Renal cortical epithelial cell (primary cell): ENCODE measurements at regions not wholly inside any gene's neighbourhood (a gene's known extent, or its start where the extent isn't known, plus 50 kb on each side); places are given as distances from the start of the nearest gene placed in this dataset.
"Not testable (repeated sequence)": the region's sequence is repeated elsewhere in the genome, so short reads cannot be mapped to it uniquely, and the experiment has no call there.

Source experiments
- DNase-seq: peaks from one replicate; pipeline ENCODE4 v3.0.0-alpha.2; 2011; ENCODE audit warnings: low read depth

GRCh38 chr4:9505341-9505740 is 61.1 kb downstream of the DEFB131A start:
- DNase-seq, result not testable (repeated sequence)

GRCh38 chr4:9506672-9507071 is 62.5 kb downstream of the DEFB131A start:
- not testable (repeated sequence) for DNase-seq

GRCh38 chr4:9512941-9513340 is 68.7 kb downstream of the DEFB131A start:
- not testable (repeated sequence) for DNase-seq

GRCh38 chr4:9519631-9520030 is 75.4 kb downstream of the DEFB131A start:
- DNase-seq, result not testable (repeated sequence)

GRCh38 chr4:9522903-9523302 is 78.7 kb downstream of the DEFB131A start:
- DNase-seq, result not testable (repeated sequence)

GRCh38 chr4:9524406-9524805 is 80.2 kb downstream of the DEFB131A start:
- DNase-seq, result not testable (repeated sequence)

GRCh38 chr4:9532134-9532862 is 88.1 kb downstream of the DEFB131A start:
- DNase-seq, result peak; percentile 19

- DNase-seq, result not testable (repeated sequence)
Observed at GRCh38 chr4:9532863-9533192, 88.6 kb downstream of the DEFB131A start.

GRCh38 chr4:9537101-9537500 is 92.9 kb downstream of the DEFB131A start:
- peak; percentile 33 for DNase-seq

GRCh38 chr4:9539939-9540520 is 95.8 kb downstream of the DEFB131A start:
- not testable (repeated sequence) for DNase-seq

GRCh38 chr4:9541388-9541915 is 97.2 kb downstream of the DEFB131A start:
- not testable (repeated sequence) for DNase-seq

- DNase-seq, result not testable (repeated sequence)
Observed at GRCh38 chr4:9544851-9545250, 100.6 kb downstream of the DEFB131A start.

GRCh38 chr4:9547470-9547869 is 103.3 kb downstream of the DEFB131A start:
- DNase-seq, result not testable (repeated sequence)

- DNase-seq, result not testable (repeated sequence)
Observed at GRCh38 chr4:9556076-9556475, 111.9 kb downstream of the DEFB131A start.

GRCh38 chr4:9577869-9578268 is 133.7 kb downstream of the DEFB131A start:
- DNase-seq, result not testable (repeated sequence)

- DNase-seq, result not testable (repeated sequence)
Observed at GRCh38 chr4:9582880-9583279, 138.7 kb downstream of the DEFB131A start.

GRCh38 chr4:9592010-9592409 is 147.8 kb downstream of the DEFB131A start:
- no peak for DNase-seq

GRCh38 chr4:9594948-9595347 is 150.7 kb downstream of the DEFB131A start:
- no peak for DNase-seq

- DNase-seq, result not testable (repeated sequence)
Observed at GRCh38 chr4:9595531-9595930, 151.3 kb downstream of the DEFB131A start.

- no peak for DNase-seq
Observed at GRCh38 chr4:9599266-9599665, 155.1 kb downstream of the DEFB131A start.

GRCh38 chr4:9600246-9600645 is 156.0 kb downstream of the DEFB131A start:
- no peak for DNase-seq

GRCh38 chr4:9602389-9602914 is 158.2 kb downstream of the DEFB131A start:
- no peak for DNase-seq
